Suppressor macrophage (primary cell): ENCODE measurements at regions not wholly inside any gene's neighbourhood (a gene's known extent, or its start where the extent isn't known, plus 50 kb on each side); places are given as distances from the start of the nearest gene placed in this dataset.

Experiments used
- DNase-seq, 4 experiments: peaks; one replicate each; pipeline ENCODE4 v3.0.0-alpha.2; 2020 to 2022

GRCh38 chr21:25133939-25134338, 473.3 kb downstream of the MRPL39 start:
- DNase-seq, result no peak

- no peak for DNase-seq
Measured at GRCh38 chr21:25127811-25128210, 479.5 kb downstream of the MRPL39 start.

GRCh38 chr21:25127007-25127406, 480.3 kb downstream of the MRPL39 start:
- DNase-seq, result no peak

GRCh38 chr21:25126564-25126963, 480.7 kb downstream of the MRPL39 start:
- DNase-seq, result no peak

GRCh38 chr21:25118648-25119047, 488.6 kb downstream of the MRPL39 start:
- no peak for DNase-seq

GRCh38 chr21:25115021-25115420, 492.3 kb downstream of the MRPL39 start:
- no peak for DNase-seq

GRCh38 chr21:25107708-25108107, 499.6 kb downstream of the MRPL39 start:
- DNase-seq, result peak in 2 of 4 experiments; percentile 8 to 20

- DNase-seq, result no peak
Measured at GRCh38 chr21:25103500-25104207, 503.6 kb downstream of the MRPL39 start.

- DNase-seq, result no peak
Measured at GRCh38 chr21:25097648-25098047, 509.6 kb downstream of the MRPL39 start.

- no peak for DNase-seq
Measured at GRCh38 chr21:25094695-25095094, 512.6 kb downstream of the MRPL39 start.

GRCh38 chr21:25092441-25093011, 514.8 kb downstream of the MRPL39 start:
- DNase-seq, result no peak

- DNase-seq, result no peak
Measured at GRCh38 chr21:25081096-25081495, 526.2 kb downstream of the MRPL39 start.

GRCh38 chr21:25080661-25081060, 526.6 kb downstream of the MRPL39 start:
- no peak for DNase-seq

- DNase-seq, result no peak
Measured at GRCh38 chr21:25080141-25080540, 527.1 kb downstream of the MRPL39 start.

GRCh38 chr21:25079053-25079452, 528.2 kb downstream of the MRPL39 start:
- no peak for DNase-seq

- DNase-seq, result peak in 1 of 4 experiments; percentile 4
Measured at GRCh38 chr21:25062061-25062460, 545.2 kb downstream of the MRPL39 start.

GRCh38 chr21:25054689-25055088, 552.6 kb downstream of the MRPL39 start:
- DNase-seq, result no peak

GRCh38 chr21:25039461-25040380, 567.6 kb downstream of the MRPL39 start:
- peak in 3 of 4 experiments; percentile 2 to 44 (median 32) for DNase-seq

- DNase-seq, result no peak
Measured at GRCh38 chr21:25036775-25037174, 570.5 kb downstream of the MRPL39 start.

- no peak for DNase-seq
Measured at GRCh38 chr21:25031750-25032149, 575.5 kb downstream of the MRPL39 start.

GRCh38 chr21:25029580-25029979, 577.7 kb downstream of the MRPL39 start:
- no peak for DNase-seq

- no peak for DNase-seq
Measured at GRCh38 chr21:25025596-25025995, 581.7 kb downstream of the MRPL39 start.

- DNase-seq, result no peak
Measured at GRCh38 chr21:25024639-25025038, 582.6 kb downstream of the MRPL39 start.
